ENCODE measurements at regions not wholly inside any gene's neighbourhood (a gene's known extent, or its start where the extent isn't known, plus 50 kb on each side); places are given as distances from the start of the nearest gene placed in this dataset.

- DNase-seq (ENCODE audit: extremely low read depth, insufficient read length): no peak
- H3K36me3 ChIP-seq (ENCODE audit: control insufficient read depth, insufficient read depth, low read length): no peaks in the 10 kb centered on the region
Observed at GRCh38 chrX:20523626-20524312, 257.1 kb upstream of the RPS6KA3 start.

GRCh38 chrX:20522420-20522819, 255.7 kb upstream of the RPS6KA3 start:
- no peak overlapping the region for H3K4me3 ChIP-seq (replicated peaks; ENCODE audit: low read depth, low read length)
- no peaks in the 10 kb centered on the region for H3K36me3 ChIP-seq (ENCODE audit: control insufficient read depth, insufficient read depth, low read length)
- no peak for DNase-seq (ENCODE audit: extremely low read depth, insufficient read length)
- no peak for TF ChIP-seq CTCF (IDR thresholded peaks at IDR 0.05; ENCODE audit: insufficient read depth, low read length, poor library complexity, severe bottlenecking)
- H3K27me3 ChIP-seq (replicated peaks; ENCODE audit: control insufficient read depth, insufficient read depth, low read length): no peaks in the 10 kb centered on the region

More at GRCh38 chrX:20523626-20524312, 257.1 kb upstream of the RPS6KA3 start:
- no peak overlapping the region for H3K4me3 ChIP-seq (replicated peaks; ENCODE audit: low read depth, low read length)
- no peak for TF ChIP-seq CTCF (IDR thresholded peaks at IDR 0.05; ENCODE audit: insufficient read depth, low read length, poor library complexity, severe bottlenecking)
- no peaks in the 10 kb centered on the region for H3K27me3 ChIP-seq (replicated peaks; ENCODE audit: control insufficient read depth, insufficient read depth, low read length)

GRCh38 chrX:20521222-20521621, 254.5 kb upstream of the RPS6KA3 start:
- Histone ChIP-seq H3K27me3 (replicated peaks; ENCODE audit: control insufficient read depth, insufficient read depth, low read length) (no peaks in the 10 kb centered on the region), H3K36me3 (ENCODE audit: control insufficient read depth, insufficient read depth, low read length) (no peaks in the 10 kb centered on the region), H3K4me3 (replicated peaks; ENCODE audit: low read depth, low read length) (no peak overlapping the region)
- no peak for TF ChIP-seq CTCF (IDR thresholded peaks at IDR 0.05; ENCODE audit: insufficient read depth, low read length, poor library complexity, severe bottlenecking)
- DNase-seq (ENCODE audit: extremely low read depth, insufficient read length): no peak

GRCh38 chrX:20519826-20520225, 253.1 kb upstream of the RPS6KA3 start:
- no peak for TF ChIP-seq CTCF (IDR thresholded peaks at IDR 0.05; ENCODE audit: insufficient read depth, low read length, poor library complexity, severe bottlenecking)
- Histone ChIP-seq H3K36me3 (ENCODE audit: control insufficient read depth, insufficient read depth, low read length) (no peaks in the 10 kb centered on the region), H3K27me3 (replicated peaks; ENCODE audit: control insufficient read depth, insufficient read depth, low read length) (no peaks in the 10 kb centered on the region), H3K4me3 (replicated peaks; ENCODE audit: low read depth, low read length) (no peak overlapping the region)
- no peak for DNase-seq (ENCODE audit: extremely low read depth, insufficient read length)

- Histone ChIP-seq H3K27me3 (replicated peaks; ENCODE audit: control insufficient read depth, insufficient read depth, low read length) (no peaks in the 10 kb centered on the region), H3K4me3 (replicated peaks; ENCODE audit: low read depth, low read length) (no peak overlapping the region), H3K36me3 (ENCODE audit: control insufficient read depth, insufficient read depth, low read length) (no peaks in the 10 kb centered on the region)
- no peak for DNase-seq (ENCODE audit: extremely low read depth, insufficient read length)
- TF ChIP-seq CTCF (IDR thresholded peaks at IDR 0.05; ENCODE audit: insufficient read depth, low read length, poor library complexity, severe bottlenecking): no peak
Observed at GRCh38 chrX:20519146-20519545, 252.4 kb upstream of the RPS6KA3 start.

GRCh38 chrX:20517565-20517964, 250.9 kb upstream of the RPS6KA3 start:
- no peak for DNase-seq (ENCODE audit: extremely low read depth, insufficient read length)
- no peaks in the 10 kb centered on the region for H3K36me3 ChIP-seq (ENCODE audit: control insufficient read depth, insufficient read depth, low read length)
- no peak for TF ChIP-seq CTCF (IDR thresholded peaks at IDR 0.05; ENCODE audit: insufficient read depth, low read length, poor library complexity, severe bottlenecking)

More at GRCh38 chrX:20517565-20517964, 250.9 kb upstream of the RPS6KA3 start:
- H3K27me3 ChIP-seq (replicated peaks; ENCODE audit: control insufficient read depth, insufficient read depth, low read length): no peaks in the 10 kb centered on the region
- H3K4me3 ChIP-seq (replicated peaks; ENCODE audit: low read depth, low read length): no peak overlapping the region
